ENCODE measurements at regions not wholly inside any gene's neighbourhood (a gene's known extent, or its start where the extent isn't known, plus 50 kb on each side); places are given as distances from the start of the nearest gene placed in this dataset.

DNA sequence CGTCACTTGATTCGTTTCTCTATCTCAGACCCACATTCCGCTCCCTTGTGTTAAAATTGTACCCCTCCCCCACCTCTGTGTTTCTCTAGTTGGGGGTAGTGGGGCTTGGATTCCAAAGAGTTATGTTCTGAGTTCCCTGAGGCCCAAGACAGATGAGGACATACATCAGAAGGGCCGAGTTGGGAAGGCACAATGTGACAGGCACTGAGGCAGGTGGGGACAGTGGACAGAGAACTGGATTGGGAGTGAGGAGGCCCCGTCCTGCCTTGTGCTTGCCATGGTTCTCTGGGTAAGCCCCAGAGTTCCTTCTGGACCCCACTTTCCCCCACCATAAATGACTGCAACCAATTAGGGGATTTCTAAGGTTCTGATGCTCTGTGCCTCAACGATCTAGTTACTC is 80.5 kb upstream of the ETV3 start:
- TF ChIP-seq, protein P1, sequence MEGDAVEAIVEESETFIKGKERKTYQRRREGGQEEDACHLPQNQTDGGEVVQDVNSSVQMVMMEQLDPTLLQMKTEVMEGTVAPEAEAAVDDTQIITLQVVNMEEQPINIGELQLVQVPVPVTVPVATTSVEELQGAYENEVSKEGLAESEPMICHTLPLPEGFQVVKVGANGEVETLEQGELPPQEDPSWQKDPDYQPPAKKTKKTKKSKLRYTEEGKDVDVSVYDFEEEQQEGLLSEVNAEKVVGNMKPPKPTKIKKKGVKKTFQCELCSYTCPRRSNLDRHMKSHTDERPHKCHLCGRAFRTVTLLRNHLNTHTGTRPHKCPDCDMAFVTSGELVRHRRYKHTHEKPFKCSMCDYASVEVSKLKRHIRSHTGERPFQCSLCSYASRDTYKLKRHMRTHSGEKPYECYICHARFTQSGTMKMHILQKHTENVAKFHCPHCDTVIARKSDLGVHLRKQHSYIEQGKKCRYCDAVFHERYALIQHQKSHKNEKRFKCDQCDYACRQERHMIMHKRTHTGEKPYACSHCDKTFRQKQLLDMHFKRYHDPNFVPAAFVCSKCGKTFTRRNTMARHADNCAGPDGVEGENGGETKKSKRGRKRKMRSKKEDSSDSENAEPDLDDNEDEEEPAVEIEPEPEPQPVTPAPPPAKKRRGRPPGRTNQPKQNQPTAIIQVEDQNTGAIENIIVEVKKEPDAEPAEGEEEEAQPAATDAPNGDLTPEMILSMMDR (IDR thresholded peaks at IDR 0.05): no peak
- TF ChIP-seq POLR2A (IDR thresholded peaks at IDR 0.05) (no peak), EP300 (IDR thresholded peaks at IDR 0.05) (no peak), POLR2AphosphoS5 (IDR thresholded peaks at IDR 0.05) (no peak)
